GM21723 (cell line): ENCODE measurements at regions not wholly inside any gene's neighbourhood (a gene's known extent, or its start where the extent isn't known, plus 50 kb on each side); places are given as distances from the start of the nearest gene placed in this dataset.
"Not testable (repeated sequence)": the region's sequence is repeated elsewhere in the genome, so short reads cannot be mapped to it uniquely, and the experiment has no call there.

Experiments used
- ATAC-seq: cut with Tn5 transposase; IDR thresholded peaks from one replicate; pipeline ENCODE4 v1.9.1; 2021; ENCODE audit warnings: mild to moderate bottlenecking, moderate library complexity; ENCODE audit not compliant: unreplicated experiment

DNA sequence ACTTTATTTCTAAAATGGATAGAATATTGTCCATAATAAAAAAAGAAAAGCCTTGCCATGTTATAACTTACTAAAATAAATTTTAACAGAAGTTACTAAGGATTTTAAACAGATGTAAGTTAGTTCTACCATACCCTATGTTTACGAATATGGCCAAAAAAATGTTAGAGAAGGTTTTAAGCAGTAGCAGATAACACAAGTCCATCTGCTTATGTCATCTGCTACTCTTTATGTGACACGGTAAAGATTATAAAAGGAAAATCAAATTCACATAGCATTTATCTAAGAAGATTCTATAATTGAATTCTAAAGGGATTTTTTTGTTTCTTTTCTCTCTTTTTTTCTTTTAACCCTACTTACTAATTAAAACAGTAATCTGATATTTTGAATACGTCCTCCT lies 114.2 kb upstream of the MIR17HG start:
- no peak for ATAC-seq

DNA sequence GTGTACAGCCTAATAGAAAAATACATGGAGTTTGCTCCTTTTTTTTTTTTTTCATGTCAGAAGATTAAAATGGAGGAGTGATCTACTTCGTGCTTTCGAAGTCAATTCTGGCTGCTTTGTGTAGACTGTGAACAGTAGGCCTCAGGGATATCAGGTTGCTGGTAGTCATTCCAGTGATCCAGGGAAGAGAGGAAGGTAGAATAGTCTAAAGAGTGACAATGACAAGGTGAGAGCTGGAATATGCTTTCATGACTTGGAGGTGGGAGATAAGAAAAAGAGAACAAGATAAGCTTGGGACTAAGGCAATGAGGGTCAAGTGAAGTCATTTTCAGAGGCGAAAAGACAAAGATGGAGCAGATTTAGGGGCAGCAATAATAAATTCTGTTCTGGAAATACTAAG lies 111.3 kb upstream of the MIR17HG start:
- no peak for ATAC-seq

DNA sequence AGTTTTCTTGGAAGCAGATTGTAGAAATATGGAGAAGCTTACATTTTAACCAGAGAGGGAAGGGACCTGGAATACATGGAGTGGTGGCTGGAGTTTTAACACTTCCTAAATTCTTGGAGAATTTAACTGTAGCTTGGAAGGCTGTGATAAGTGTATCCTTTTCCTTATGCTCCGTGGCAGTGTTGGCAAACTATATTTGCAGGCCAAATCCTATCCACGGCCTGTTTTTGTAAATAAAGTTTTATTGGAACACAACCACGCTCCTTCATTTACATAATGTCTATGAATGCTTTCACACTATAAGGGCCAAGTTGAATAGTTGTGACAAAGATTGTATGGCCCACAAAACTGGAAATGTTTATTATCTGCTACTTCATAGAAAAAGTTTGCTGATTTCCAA lies 110.6 kb upstream of the MIR17HG start:
- ATAC-seq: no peak

DNA sequence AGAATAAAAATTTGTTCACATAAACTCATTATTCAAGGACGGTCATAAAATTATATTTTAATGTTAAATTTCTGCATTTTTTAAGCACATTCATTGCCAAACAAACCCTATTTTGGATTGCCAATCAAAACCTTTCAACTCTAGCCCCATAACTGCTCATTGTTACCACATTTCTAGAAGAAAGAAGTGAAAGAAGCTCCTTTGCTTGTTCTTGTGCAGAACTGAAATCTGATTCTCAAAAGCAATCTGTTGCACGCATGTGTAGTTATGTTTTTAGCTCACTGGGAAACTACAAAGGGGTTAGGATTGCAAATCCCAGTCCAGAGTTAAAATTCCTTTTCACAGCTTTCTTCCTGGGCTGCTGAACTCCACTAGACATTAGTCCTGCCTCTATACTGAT lies 109.5 kb upstream of the MIR17HG start:
- no peak for ATAC-seq

DNA sequence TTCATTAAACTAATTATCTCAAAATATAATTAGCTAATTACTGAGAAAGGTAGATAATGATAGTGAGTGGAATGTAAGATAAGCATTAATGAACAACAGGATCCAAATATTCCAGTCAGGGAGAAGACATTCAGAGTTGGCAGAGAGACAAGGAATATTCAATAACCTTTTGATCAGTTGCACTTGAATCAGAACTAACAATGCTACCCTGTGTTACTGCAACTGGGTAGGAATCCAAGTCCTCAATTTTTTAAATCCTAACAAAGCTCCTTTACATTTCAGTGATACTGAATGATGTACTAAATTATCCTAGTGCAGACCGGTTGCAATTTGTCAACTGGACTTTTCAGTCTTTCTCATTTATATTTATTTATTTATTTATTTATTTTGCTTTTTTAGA lies 107.1 kb upstream of the MIR17HG start:
- ATAC-seq: no peak

DNA sequence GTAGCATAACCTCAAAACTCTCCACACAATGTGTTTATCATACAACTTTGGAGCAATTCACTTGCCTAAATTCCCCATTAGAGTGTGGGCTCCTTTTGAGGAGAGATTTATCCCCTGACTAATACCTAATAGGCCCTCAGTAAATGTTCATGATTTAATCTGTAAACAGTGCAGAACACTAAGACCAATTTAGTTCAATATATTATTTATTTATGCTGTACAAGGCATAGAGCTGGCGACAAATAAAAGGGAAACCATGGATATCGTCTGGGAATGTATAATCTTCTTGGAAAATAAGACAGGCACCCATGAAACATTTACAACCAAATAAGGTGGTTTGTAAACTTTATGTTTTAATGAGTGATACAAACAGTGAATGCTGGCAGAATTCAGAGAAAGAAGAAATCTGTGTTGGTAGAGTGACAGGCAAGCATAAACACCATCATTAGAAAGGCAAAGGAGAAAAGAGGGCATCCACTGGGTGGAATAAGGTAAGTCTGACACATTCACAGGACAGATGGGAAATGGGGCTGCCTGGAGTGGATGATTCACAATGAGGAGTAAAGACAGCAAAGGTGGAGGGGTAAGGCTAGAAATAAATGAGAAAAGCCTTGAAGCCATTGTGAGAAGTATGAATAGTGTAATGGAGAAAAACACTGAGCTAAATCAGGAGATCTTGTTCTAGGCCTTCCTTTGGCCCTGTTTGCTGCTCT lies 106.1 kb upstream of the MIR17HG start:
- no peak for ATAC-seq

DNA sequence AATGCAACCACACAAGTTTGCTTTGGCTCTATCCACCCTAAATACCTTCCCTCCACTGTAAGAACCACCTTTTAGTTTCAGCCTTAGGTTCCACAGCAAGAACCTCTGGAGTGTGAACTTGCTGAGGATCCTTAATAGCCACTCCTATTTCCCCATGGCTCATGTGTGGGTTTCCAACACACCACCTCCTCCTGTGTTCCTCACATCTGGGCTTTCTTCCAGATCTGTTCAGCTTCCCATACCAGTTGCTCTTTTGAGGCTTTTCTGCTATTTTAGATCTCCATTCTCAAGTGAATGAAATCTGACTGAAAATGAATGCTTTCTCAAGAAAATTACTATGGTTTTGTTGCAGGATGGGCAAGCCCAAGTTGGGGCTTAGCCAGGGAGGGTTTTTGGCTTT lies 104.8 kb upstream of the MIR17HG start:
- ATAC-seq: no peak

DNA sequence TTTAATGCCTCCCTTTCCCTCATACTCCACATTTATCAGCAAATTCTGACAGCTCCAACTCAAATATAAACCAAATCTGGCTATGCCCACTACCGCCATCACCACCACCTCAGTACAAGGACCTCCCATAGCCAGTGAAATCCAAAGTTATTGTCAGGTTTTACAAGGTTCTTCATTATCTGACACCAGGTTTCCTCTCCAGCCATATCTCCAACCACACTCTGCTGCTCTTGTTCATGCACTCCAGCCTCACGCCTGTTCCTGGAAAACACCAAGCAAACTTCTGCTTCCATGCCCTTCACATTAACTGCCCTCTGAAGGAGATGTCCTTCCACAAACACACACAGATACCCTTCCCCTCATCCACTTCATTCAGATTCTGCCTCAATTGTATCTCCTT lies 102.2 kb upstream of the MIR17HG start:
- ATAC-seq: no peak

DNA sequence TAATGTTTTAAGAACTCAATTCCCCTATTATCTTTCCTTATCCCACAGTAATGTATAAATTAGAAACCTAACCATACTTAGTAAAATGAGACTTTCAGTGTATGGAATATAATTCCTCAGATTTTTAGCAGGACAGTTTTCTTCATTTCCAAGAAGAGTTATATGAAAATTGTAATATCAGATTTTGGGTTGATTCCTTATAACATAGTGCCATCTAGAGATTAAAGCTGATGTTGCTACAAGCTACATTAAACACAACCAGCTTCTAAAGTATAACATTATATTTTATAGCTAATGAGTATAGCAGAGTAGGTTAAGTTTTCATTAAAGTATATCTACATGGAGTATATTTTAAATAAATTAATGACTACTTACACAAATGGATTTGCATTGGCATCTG lies 99.7 kb upstream of the MIR17HG start:
- no peak for ATAC-seq

DNA sequence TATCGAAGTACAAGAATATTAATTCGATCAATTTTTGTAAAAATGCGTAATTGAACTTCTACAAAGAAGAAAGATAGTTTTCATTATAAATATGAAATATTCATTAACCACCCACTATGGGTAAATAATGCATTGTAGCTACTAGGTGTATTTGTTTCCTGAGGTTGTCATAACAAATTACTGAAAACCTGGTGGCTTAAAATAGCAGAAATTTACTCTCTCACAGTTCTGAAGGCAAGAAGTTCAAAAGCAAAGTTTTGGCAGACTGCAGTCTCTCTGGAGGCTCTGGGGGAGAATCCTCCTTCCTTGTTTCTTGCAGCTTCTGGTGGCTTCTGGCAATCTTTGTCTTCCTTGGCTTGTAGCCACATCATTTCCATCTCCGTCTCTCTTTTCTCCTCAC lies 99.2 kb upstream of the MIR17HG start:
- ATAC-seq: no peak

DNA sequence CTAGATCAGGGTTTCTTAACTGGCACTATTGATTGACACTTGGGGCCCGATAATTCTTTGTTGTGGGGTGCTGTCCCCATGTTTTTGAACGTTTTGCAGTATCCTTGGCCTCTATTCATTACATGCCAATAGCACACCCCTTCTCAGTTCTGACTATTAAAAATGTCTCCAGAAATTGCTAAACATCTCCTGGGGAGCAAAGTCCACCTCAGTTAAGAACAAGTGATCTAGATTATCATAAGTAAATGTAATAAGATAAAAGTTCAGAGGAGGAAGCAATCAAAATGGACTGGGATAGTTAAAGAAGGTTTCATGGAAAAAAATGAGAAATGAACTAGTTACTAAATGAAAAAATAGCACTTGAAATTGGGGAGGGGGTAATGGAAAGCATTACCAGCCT lies 98.1 kb upstream of the MIR17HG start:
- no peak for ATAC-seq

DNA sequence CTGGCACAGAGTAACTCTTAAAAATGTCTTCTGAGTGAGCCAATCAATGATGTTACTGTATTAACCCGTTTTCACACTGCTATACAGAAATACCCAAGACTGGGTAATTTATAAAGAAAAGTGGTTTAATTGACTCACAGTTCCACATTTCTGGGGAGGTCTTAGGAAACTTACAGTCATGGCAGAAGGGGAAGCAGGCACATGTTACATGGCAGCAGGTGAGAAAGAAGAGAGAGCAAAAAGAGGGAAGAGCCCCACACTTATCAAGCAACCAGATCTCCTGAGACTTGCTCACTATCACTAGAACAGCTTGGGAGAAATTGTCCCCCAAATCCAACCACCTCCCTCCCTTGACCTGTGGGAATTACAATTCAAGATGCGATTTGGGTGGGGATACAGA lies 97.6 kb upstream of the MIR17HG start:
- no peak for ATAC-seq

DNA sequence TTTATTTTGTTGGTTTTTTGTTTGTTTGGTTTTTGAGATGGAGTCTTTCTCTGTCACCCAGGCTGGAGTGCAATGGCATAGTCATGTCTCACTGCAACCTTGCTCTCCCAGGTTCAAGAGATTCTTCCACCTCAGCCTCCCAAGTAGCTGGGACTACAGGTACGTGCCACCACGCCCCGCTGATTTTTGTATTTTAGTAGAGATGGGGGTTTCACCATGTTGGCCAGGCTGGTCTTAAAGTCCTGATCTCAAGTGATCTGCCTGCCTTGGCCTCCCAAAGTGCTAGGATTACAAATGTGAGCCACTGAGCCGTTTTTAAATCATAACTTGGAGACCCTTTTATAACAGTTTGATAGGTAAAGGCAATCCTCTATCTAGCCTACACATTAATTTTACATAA lies 95.9 kb upstream of the MIR17HG start:
- ATAC-seq: not testable (repeated sequence)

DNA sequence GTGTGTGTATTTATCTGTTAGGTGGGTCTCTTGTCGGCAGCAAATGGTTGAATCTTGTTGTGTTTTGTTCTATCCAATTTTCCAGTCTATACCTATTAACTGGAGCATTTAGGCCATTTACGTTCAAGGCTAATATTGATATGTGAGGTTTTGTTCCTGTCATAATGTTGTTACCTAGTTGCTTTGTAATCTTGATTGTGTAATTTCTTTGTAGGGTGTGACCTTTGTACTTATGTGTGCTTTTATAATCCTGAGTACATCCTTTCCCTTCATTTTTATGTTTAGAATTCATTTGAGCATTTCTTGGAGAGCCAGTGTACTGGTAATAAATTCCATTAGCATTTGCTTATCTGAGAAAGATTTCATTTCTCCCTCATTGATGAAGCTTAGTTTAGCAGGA lies 83.0 kb upstream of the MIR17HG start:
- ATAC-seq: no peak

DNA sequence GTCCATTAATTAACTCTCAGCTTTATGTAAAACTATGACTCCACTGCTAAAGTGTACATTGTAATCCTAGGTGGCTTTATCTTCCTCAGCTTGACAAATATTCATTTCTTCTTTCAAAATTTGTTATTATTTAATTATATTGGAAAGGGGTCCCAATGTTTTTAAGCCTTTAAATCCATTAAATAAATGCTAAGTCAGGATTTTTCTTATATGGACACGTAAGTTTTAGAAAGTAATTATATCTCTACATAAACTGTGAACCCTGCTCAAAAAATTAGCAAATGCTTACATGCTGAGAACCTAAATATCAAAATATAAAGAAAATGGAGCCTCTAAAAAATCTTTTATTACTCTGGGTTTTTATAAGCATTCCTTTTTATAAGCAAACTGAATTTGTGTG lies 78.2 kb upstream of the MIR17HG start:
- no peak for ATAC-seq

DNA sequence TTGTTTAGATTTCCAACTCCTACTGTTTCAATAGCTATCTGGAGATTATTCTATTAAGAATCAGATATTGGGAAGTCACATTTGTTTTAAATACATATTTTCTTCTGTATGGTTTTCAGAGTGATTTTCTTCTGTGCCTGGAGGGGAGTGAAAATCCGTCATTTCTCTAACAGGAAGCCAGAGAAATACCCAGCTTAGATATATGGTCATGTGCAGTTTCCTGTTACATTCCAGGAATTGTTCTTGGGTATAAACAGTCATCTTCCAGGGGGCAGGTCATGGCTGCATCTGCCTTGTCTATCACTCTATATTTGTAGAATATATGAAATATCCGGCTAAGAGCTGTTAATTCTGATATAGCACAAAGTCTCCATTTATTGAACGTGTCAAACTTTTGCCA lies 77.5 kb upstream of the MIR17HG start:
- ATAC-seq: no peak

DNA sequence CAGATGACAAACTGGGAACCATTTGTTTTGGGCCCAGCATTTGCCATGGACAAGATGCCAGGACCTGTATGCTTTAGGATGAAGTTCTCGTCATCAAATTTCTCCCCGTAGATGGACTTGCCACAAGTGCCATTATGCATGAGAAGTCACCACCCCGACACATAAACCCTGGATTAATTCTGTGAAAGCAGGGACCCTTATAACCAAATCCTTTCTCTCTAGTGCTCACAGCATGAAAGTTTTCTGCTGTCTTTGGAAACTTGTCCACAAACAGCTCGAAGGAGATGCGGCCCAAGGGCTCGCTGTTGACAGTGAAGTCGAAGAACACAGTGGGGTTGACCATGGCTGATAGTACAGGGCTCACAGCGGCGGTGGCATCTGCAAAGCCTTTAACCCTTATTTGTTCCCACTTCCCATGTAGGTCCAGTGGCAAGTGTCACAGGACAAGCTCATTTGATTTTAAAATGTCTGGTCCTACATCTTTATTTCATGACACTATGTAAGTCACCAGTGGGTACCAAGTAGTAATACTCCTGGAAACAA lies 75.2 kb upstream of the MIR17HG start:
- ATAC-seq: no peak

DNA sequence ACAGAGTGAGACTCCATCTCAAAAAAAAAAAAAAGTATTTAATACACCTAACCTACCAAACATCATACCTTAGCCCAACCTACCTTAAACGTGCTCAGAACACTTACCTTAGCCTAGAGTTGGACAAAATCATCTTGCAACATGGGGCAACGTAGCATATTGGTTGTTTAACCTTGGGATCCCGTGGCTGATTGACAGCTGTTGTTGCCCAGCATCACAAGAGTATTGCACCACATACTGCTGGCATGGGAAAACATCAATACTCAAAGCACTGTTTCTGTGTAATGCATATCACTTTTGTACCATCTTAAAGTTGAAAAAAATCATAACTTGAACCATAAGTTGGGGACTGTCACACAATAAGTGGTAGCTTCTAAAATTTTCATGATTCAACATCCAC lies 73.8 kb upstream of the MIR17HG start:
- no peak for ATAC-seq

DNA sequence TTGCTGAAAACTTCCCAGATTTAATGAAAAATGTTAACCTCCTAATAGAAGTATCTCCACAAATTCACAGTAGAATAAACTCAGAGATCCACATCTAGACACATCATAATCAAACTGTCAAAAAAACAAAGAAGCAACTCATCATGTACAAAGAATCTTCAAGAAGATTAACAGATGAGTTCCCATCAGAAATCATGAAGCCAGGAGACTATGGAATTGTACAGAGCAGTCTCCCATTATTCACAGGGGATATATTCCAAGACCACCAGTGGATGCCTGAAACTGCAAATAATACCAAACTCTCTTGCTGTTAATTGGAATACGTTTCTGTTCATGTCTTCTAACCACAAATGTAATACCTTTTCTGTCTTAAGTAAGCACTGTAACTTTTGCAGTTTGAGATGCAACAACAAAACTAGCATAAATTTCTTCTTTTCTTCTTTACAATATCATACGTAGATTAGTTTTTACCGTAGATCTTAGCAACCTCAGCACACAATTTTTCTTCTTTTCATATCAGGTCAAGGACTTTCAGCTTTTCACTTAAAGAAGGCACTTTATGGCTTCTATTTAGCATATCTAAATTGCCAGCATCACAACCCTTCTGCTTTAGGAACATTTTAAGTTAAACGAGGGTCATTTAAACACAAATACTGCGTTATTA lies 70.3 kb upstream of the MIR17HG start:
- no peak for ATAC-seq

DNA sequence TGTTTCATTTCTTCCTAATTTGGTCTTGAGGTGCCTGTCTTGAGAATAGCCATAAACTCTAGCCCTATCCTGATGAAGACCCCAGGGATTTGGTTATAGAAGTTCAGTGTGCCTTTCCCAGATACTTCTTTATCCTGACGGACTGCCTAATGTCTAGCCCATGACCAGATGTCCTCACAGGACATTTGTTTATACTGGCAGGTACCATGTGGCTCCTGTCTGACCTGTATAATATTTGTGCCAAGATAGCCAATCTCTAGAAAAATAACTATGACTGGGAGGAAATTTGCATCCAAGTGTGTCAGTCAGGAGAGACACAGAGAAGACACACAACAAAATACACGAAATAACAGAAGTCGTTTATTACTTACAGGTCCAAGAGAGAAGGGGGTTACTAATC lies 69.2 kb upstream of the MIR17HG start:
- ATAC-seq: no peak

DNA sequence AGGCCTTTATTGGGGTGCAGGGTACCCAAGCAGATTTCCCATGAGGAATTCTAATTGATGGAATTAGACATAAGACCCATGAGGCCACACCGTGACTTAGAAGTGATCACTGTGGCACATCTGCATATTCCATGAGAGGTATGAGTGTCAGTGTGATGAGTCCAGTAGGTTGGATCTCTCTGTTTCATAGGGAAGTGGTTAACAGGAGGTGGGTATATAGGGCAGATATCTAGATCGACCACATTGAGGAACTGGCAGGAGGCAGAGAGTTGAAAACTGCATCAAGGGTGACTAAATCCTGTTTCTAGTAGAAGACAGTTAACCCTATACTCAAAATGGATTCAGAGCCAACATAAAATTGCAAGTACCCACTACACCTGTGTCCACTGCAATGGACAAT lies 68.6 kb upstream of the MIR17HG start:
- ATAC-seq: no peak

DNA sequence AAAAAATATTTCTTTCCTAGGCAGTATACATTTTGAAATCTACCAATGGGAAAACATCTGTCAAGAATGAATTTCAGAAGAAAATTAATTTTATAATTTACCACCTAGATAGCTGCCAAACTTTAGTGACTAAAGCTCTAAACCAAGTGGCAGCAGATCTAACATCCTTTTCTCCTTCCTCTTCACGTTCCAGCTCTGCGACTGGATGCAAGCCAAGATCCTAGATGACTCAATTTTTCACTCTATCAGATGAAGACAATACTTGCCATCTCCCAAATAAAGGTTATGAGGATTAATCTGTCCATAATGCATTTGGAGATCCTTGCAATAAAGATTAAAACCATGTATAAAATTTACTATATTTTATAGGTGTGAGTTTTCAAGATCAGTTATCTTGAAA lies 66.7 kb upstream of the MIR17HG start:
- ATAC-seq: no peak

DNA sequence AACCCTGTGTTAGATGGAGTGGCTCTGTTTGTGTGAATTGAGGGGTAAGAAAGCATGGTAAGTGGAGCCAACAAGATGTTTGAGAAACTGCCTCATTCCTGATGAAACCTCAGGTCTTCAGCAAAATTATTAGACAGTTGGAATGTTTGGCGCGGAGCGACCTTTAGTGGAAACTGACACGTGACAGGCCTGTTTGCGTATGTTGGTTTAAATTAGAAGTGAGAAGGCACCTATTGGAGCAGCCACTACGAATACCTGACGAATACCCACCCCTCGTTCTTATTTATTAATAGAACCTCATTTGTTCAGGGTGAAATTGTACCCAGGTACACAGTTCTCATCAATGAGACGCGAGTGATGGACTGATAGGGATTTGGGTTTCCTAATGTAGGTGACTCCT lies 63.2 kb upstream of the MIR17HG start:
- no peak for ATAC-seq
